WTC11 (cell line): ENCODE measurements at regions not wholly inside any gene's neighbourhood (a gene's known extent, or its start where the extent isn't known, plus 50 kb on each side); places are given as distances from the start of the nearest gene placed in this dataset.

ENCODE experiments used
- ATF3 ChIP-seq: sonication (generic); formaldehyde crosslinking; conservative IDR thresholded peaks from 2 replicates; pipeline ENCODE4 v1.8.1; 2022; ENCODE audit warnings: mild to moderate bottlenecking, missing genetic modification reagents
- CBFB ChIP-seq: sonication (generic); formaldehyde crosslinking; IDR thresholded peaks from 2 replicates; pipeline ENCODE4 v1.8.1; 2022; ENCODE audit warnings: mild to moderate bottlenecking, low read depth, missing genetic modification reagents
- CTCF ChIP-seq: fragments of 200-600 bp; IDR thresholded peaks from 2 replicates; pipeline ENCODE4 v1.8.0; 2022; ENCODE audit warnings: antibody characterized with exemption
- ELF4 ChIP-seq: sonication (generic); formaldehyde crosslinking; IDR thresholded peaks from 2 replicates; pipeline ENCODE4 v1.8.1; 2022; ENCODE audit warnings: low read depth, mild to moderate bottlenecking, moderate library complexity, missing genetic modification reagents
- USF1 ChIP-seq: sonication (generic); formaldehyde crosslinking; IDR thresholded peaks from 2 replicates; pipeline ENCODE4 v1.8.0; 2022; ENCODE audit warnings: mild to moderate bottlenecking, missing genetic modification reagents

- TF ChIP-seq CTCF (no peak), USF1 (CRISPR knock-in tag) (no peak), ATF3 (CRISPR knock-in tag) (no peak), CBFB (CRISPR knock-in tag) (no peak), ELF4 (CRISPR knock-in tag) (no peak)
Observed at GRCh38 chr2:12479065-12479601, 237.6 kb upstream of the TRIB2 start.
